Osteoblast (primary cell): ENCODE measurements at regions not wholly inside any gene's neighbourhood (a gene's known extent, or its start where the extent isn't known, plus 50 kb on each side); places are given as distances from the start of the nearest gene placed in this dataset.
"Not testable (repeated sequence)": the region's sequence is repeated elsewhere in the genome, so short reads cannot be mapped to it uniquely, and the experiment has no call there.

Source experiments
- DNase-seq: peaks from one replicate; pipeline ENCODE4 v3.0.0; 2011; ENCODE audit warnings: low spot score, mixed read lengths; ENCODE audit not compliant: insufficient read length; ENCODE audit errors: missing footprints
- H2AFZ ChIP-seq: 2 replicates; pipeline ENCODE4 v1.6.0; 2011; ENCODE audit warnings: mild to moderate bottlenecking, low read length
- H3K27ac ChIP-seq: 2 replicates; pipeline ENCODE4 v1.5.1; 2011; ENCODE audit warnings: mild to moderate bottlenecking, low read depth, low read length, moderate library complexity
- H3K27me3 ChIP-seq: 2 replicates; pipeline ENCODE4 v1.6.0; 2012; ENCODE audit warnings: mild to moderate bottlenecking, control low read depth, inconsistent platforms, low read length, moderate library complexity; ENCODE audit not compliant: insufficient read depth
- H3K36me3 ChIP-seq: 2 replicates; pipeline ENCODE4 v1.5.1; 2011; ENCODE audit warnings: mild to moderate bottlenecking, low read length, control low read depth, moderate library complexity; ENCODE audit not compliant: insufficient read depth
- H3K4me1 ChIP-seq: 2 replicates; pipeline ENCODE4 v1.5.1; 2011; ENCODE audit warnings: mild to moderate bottlenecking, low read length, control low read depth, moderate library complexity; ENCODE audit not compliant: insufficient read depth
- H3K4me2 ChIP-seq: 2 replicates; pipeline ENCODE4 v1.6.0; 2011; ENCODE audit warnings: mild to moderate bottlenecking, low read length; ENCODE audit not compliant: insufficient read depth
- H3K4me3 ChIP-seq: fragments of 200-600 bp; sonication (generic); 3 replicates; pipeline ENCODE4 v1.5.1; 2012; ENCODE audit warnings: mild to moderate bottlenecking, low read length, inconsistent platforms; ENCODE audit not compliant: insufficient read depth
- H3K79me2 ChIP-seq: 2 replicates; pipeline ENCODE4 v1.6.0; 2012; ENCODE audit warnings: mild to moderate bottlenecking, low read length, control low read depth, inconsistent platforms; ENCODE audit not compliant: insufficient read depth
- H3K9me3 ChIP-seq: 2 replicates; pipeline ENCODE4 v1.5.1; 2011; ENCODE audit warnings: low read depth, low read length, control low read depth
- H4K20me1 ChIP-seq: 2 replicates; pipeline ENCODE4 v1.6.0; 2012; ENCODE audit warnings: mild to moderate bottlenecking, low read length, control low read depth; ENCODE audit not compliant: insufficient read depth
- TF ChIP-seq, protein P1 (sequence below): IDR thresholded peaks from 2 replicates; pipeline ENCODE4 v1.5.1; 2011; ENCODE audit warnings: mild to moderate bottlenecking, low read depth, low read length, moderate library complexity; ENCODE audit errors: extremely low read depth

DNA sequence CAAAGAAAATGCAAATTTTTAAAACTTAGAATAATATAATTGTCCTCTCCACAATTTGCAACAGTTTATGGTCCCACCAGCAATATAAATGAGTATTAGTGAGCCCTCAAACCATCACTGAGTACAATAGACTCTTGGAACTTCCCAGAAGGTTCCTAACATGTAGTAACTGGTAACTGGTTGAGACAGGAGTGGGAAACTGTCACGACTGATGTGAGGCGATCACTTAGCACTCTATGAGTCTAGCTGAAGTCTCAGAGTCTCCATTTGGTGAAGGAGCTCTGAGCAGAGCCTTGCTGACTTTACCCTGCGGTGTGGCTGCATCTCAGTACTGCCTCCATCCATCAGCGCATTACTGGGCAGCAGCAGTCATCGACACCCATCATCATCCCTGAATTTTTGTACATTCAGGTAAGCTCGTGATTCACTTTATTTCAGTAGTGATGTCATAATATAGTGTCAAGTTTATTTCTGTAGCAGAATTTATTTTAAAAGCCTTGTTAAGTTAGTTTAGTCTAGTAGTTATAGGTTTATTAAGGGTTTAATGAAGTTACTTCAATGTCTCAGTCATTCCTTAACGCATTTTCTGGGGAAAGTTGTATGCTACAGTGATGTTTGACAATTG is 76.6 kb upstream of the ABCA1 start:
- H4K20me1 ChIP-seq: no peaks in the 10 kb centered on the region
- no peak overlapping the region for H2AFZ ChIP-seq
- H3K27ac ChIP-seq: no peak overlapping the region
- H3K27me3 ChIP-seq: no peaks in the 10 kb centered on the region
- TF ChIP-seq, protein P1, sequence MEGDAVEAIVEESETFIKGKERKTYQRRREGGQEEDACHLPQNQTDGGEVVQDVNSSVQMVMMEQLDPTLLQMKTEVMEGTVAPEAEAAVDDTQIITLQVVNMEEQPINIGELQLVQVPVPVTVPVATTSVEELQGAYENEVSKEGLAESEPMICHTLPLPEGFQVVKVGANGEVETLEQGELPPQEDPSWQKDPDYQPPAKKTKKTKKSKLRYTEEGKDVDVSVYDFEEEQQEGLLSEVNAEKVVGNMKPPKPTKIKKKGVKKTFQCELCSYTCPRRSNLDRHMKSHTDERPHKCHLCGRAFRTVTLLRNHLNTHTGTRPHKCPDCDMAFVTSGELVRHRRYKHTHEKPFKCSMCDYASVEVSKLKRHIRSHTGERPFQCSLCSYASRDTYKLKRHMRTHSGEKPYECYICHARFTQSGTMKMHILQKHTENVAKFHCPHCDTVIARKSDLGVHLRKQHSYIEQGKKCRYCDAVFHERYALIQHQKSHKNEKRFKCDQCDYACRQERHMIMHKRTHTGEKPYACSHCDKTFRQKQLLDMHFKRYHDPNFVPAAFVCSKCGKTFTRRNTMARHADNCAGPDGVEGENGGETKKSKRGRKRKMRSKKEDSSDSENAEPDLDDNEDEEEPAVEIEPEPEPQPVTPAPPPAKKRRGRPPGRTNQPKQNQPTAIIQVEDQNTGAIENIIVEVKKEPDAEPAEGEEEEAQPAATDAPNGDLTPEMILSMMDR: no peak
- H3K79me2 ChIP-seq: no peaks in the 10 kb centered on the region
- H3K4me1 ChIP-seq: peaks cover 15% of the 10 kb centered on the region
- H3K9me3 ChIP-seq: no peaks in the 10 kb centered on the region
- DNase-seq: no peak
- H3K4me3 ChIP-seq: no peak overlapping the region
- H3K4me2 ChIP-seq: no peak overlapping the region
- no peaks in the 10 kb centered on the region for H3K36me3 ChIP-seq

DNA sequence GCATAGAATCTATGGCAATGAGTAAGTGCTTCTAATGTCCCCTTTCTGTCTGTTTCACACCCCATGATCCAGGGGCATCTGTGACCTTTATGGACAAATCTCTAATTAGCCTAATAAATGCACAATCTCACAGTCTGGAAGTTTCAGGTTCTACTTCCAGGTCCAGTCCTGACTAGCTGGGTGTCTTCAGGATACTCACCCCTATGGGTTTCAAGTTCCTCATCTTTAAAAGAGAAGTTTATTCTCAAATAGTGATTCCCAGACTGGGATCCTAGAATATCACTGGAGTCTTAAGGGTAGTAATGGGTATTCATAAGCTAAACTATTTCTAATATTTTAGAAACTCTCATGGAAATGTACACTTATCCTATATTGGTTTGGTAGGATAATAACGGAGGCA is 77.2 kb upstream of the ABCA1 start:
- peaks cover 15% of the 10 kb centered on the region for H3K4me1 ChIP-seq
- no peak overlapping the region for H3K4me3 ChIP-seq
- H3K27ac ChIP-seq: no peak overlapping the region
- peak; percentile 9 for DNase-seq
- TF ChIP-seq, protein P1: no peak
- H3K79me2 ChIP-seq: no peaks in the 10 kb centered on the region
- H3K9me3 ChIP-seq: no peaks in the 10 kb centered on the region
- no peak overlapping the region for H2AFZ ChIP-seq
- no peaks in the 10 kb centered on the region for H3K36me3 ChIP-seq
- H3K27me3 ChIP-seq: no peaks in the 10 kb centered on the region
- no peak overlapping the region for H3K4me2 ChIP-seq
- no peaks in the 10 kb centered on the region for H4K20me1 ChIP-seq

DNA sequence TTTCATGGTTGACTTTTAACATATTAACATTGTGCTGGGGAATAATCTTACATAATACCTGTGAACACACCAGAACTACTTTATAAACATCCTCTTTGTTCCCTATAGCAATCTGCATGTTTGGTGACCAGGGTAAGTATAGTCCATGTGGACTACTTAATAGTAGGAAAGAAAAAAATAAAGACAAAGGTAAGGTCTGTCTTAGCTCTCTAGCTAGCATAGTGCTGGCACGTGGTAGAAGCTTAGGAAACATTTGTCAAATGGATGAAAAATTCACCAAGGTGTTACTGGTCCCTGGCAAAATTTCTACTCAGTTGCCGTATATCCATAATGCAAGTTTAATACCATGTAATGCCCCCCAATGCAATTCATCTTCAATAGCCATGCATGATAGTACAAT is 78.6 kb upstream of the ABCA1 start:
- H3K4me2 ChIP-seq: no peak overlapping the region
- no peaks in the 10 kb centered on the region for H4K20me1 ChIP-seq
- no peak overlapping the region for H2AFZ ChIP-seq
- no peaks in the 10 kb centered on the region for H3K27me3 ChIP-seq
- TF ChIP-seq, protein P1: no peak
- H3K4me1 ChIP-seq: peaks cover 15% of the 10 kb centered on the region
- H3K27ac ChIP-seq: peak overlapping the region; percentile 91
- H3K4me3 ChIP-seq: no peak overlapping the region
- no peaks in the 10 kb centered on the region for H3K79me2 ChIP-seq
- no peaks in the 10 kb centered on the region for H3K36me3 ChIP-seq
- DNase-seq: no peak
- H3K9me3 ChIP-seq: no peaks in the 10 kb centered on the region

DNA sequence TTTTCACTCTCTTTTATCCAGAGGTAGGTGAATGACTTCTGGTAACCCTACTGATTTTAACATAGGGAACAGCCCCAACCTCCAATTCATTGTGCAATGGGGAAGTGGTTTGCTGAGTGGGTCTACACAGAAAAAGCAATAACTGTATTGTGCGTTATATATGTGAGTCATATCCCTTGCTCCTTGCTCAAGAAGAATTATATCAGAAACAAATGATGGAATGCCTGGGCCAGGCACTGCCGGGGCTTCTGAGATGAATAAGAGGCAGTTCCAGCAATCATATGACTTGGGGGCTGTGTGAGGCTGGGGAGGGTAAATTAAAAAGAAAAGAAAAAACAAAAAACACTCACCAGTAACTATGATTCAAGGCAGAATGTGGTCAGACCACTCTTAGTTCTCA is 79.2 kb upstream of the ABCA1 start:
- Histone ChIP-seq H3K4me2 (peak overlapping the region; percentile 74), H3K27ac (peak overlapping the region; percentile 91), H2AFZ (peak overlapping the region; percentile 84), H3K4me1 (peaks cover 15% of the 10 kb centered on the region), H3K4me3 (peak overlapping the region; percentile 41), H3K27me3 (no peaks in the 10 kb centered on the region), H3K79me2 (no peaks in the 10 kb centered on the region), H3K9me3 (no peaks in the 10 kb centered on the region), H3K36me3 (no peaks in the 10 kb centered on the region), H4K20me1 (no peaks in the 10 kb centered on the region)
- peak; percentile 77 for DNase-seq
- TF ChIP-seq, protein P1: no peak

DNA sequence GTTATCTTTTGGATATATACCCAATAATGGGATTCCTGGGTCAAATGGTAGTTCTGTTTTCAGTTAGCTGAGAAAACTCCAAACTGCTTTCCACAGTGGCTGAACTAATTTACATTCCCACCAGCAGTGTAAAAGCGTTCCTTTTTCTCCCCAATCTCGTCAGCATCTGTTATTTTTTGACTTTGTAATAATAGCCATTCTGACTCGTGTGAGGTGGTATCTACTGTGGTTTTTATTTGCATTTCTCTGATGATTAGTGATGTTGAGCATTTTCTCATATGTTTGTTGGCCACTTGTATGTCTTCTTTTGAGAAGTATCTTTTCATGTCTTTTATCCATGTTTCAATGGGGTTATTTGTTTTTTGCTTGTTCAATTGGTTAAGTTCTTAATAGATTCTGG is 82.1 kb upstream of the ABCA1 start:
- H4K20me1 ChIP-seq, H3K9me3 ChIP-seq, H3K27me3 ChIP-seq, H3K4me3 ChIP-seq, DNase-seq, H3K79me2 ChIP-seq, H2AFZ ChIP-seq, H3K27ac ChIP-seq, H3K4me2 ChIP-seq, H3K36me3 ChIP-seq: not testable (repeated sequence)
- peaks cover 15% of the 10 kb centered on the region for H3K4me1 ChIP-seq
